ENCODE measurements at regions not wholly inside any gene's neighbourhood (a gene's known extent, or its start where the extent isn't known, plus 50 kb on each side); places are given as distances from the start of the nearest gene placed in this dataset.
"Not testable (repeated sequence)": the region's sequence is repeated elsewhere in the genome, so short reads cannot be mapped to it uniquely, and the experiment has no call there.

DNA sequence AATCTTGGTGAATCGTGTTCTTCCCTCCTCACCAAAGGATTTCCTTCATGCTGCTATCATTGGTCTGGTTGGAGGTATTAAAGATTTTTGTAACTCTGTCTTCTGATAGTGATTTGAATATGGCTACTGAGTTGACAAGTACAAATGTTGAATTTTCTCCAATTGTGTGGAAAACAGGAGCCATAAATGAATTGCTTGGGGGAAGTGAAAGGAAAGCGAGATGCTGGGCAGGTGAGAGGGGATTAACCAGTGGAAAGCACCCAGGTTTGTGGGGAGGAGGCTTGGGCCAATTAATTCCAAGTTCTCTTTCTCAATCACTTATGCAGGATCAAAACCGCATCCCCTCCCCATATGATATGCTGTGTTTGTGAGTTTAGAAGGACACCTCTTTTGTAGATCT lies 372.5 kb downstream of the IL20RB start:
- H3K36me3 ChIP-seq (ENCODE audit: insufficient read depth, low read length, poor library complexity, severe bottlenecking), result no peaks in the 10 kb centered on the region
- H3K4me3 ChIP-seq (ENCODE audit: low read depth, low read length, poor library complexity, severe bottlenecking), result no peak overlapping the region
- CTCF ChIA-PET, result no interaction called here
- DNase-seq (ENCODE audit: low spot score), result no peak
- TF ChIP-seq EZH2 (IDR thresholded peaks at IDR 0.05; ENCODE audit: borderline replicate concordance, low read depth, low read length, poor library complexity, severe bottlenecking) (no peak), CTCF (conservative IDR thresholded peaks at IDR 0.05; ENCODE audit: low read depth, low read length) (no peak)
- peaks cover 21% of the 10 kb centered on the region for H3K27me3 ChIP-seq (replicated peaks; ENCODE audit: insufficient read depth, low read depth, low read length, poor library complexity)
- POLR2A ChIA-PET (ENCODE audit: low non-redundant PET), result no interaction called here
- H3K9me3 ChIP-seq (ENCODE audit: low read depth, low read length, poor library complexity, severe bottlenecking), result no peaks in the 10 kb centered on the region
- BruUV-seq (replicated peaks), result no TSS peak
- no peak overlapping the region for H3K27ac ChIP-seq (ENCODE audit: low read depth, low read length, poor library complexity, severe bottlenecking)
- H3K4me1 ChIP-seq (ENCODE audit: insufficient read depth, low read length, poor library complexity, severe bottlenecking), result no peaks in the 10 kb centered on the region
- intact Hi-C loops (cut with micrococcal nuclease; ENCODE audit: unreplicated experiment), result no loop called here

GRCh38 chr3:137332297-137332696 lies 374.5 kb downstream of the IL20RB start:
- BruUV-seq (replicated peaks), result no TSS peak
- no peaks in the 10 kb centered on the region for H3K9me3 ChIP-seq (ENCODE audit: low read depth, low read length, poor library complexity, severe bottlenecking)
- no peaks in the 10 kb centered on the region for H3K4me1 ChIP-seq (ENCODE audit: insufficient read depth, low read length, poor library complexity, severe bottlenecking)
- H3K4me3 ChIP-seq (ENCODE audit: low read depth, low read length, poor library complexity, severe bottlenecking), result no peak overlapping the region
- no peak overlapping the region for H3K27ac ChIP-seq (ENCODE audit: low read depth, low read length, poor library complexity, severe bottlenecking)
- H3K27me3 ChIP-seq (replicated peaks; ENCODE audit: insufficient read depth, low read depth, low read length, poor library complexity), result peaks cover 21% of the 10 kb centered on the region
- POLR2A ChIA-PET (ENCODE audit: low non-redundant PET), result no interaction called here
- H3K36me3 ChIP-seq (ENCODE audit: insufficient read depth, low read length, poor library complexity, severe bottlenecking), result no peaks in the 10 kb centered on the region
- no peak for DNase-seq (ENCODE audit: low spot score)
- intact Hi-C loops (cut with micrococcal nuclease; ENCODE audit: unreplicated experiment), result no loop called here
- CTCF ChIA-PET, result no interaction called here
- TF ChIP-seq CTCF (conservative IDR thresholded peaks at IDR 0.05; ENCODE audit: low read depth, low read length) (no peak), EZH2 (IDR thresholded peaks at IDR 0.05; ENCODE audit: borderline replicate concordance, low read depth, low read length, poor library complexity, severe bottlenecking) (no peak)

GRCh38 chr3:137335478-137335877 lies 377.7 kb downstream of the IL20RB start:
- no peaks in the 10 kb centered on the region for H3K36me3 ChIP-seq (ENCODE audit: insufficient read depth, low read length, poor library complexity, severe bottlenecking)
- ChIA-PET POLR2A (ENCODE audit: low non-redundant PET) (no interaction called here), CTCF (no interaction called here)
- H3K9me3 ChIP-seq (ENCODE audit: low read depth, low read length, poor library complexity, severe bottlenecking), result peaks cover 3% of the 10 kb centered on the region
- intact Hi-C loops (cut with micrococcal nuclease; ENCODE audit: unreplicated experiment), result no loop called here
- BruUV-seq (replicated peaks), result no TSS peak
- H3K27me3 ChIP-seq (replicated peaks; ENCODE audit: insufficient read depth, low read depth, low read length, poor library complexity), result no peaks in the 10 kb centered on the region
- DNase-seq (ENCODE audit: low spot score), result no peak
- H3K4me1 ChIP-seq (ENCODE audit: insufficient read depth, low read length, poor library complexity, severe bottlenecking), result no peaks in the 10 kb centered on the region
- no peak for TF ChIP-seq EZH2 (IDR thresholded peaks at IDR 0.05; ENCODE audit: borderline replicate concordance, low read depth, low read length, poor library complexity, severe bottlenecking)
- no peak overlapping the region for H3K27ac ChIP-seq (ENCODE audit: low read depth, low read length, poor library complexity, severe bottlenecking)
- no peak overlapping the region for H3K4me3 ChIP-seq (ENCODE audit: low read depth, low read length, poor library complexity, severe bottlenecking)

GRCh38 chr3:137338400-137338799 lies 380.6 kb downstream of the IL20RB start:
- intact Hi-C loops (cut with micrococcal nuclease; ENCODE audit: unreplicated experiment); CTCF ChIA-PET; H3K4me3 ChIP-seq (ENCODE audit: low read depth, low read length, poor library complexity, severe bottlenecking); H3K27ac ChIP-seq (ENCODE audit: low read depth, low read length, poor library complexity, severe bottlenecking); DNase-seq (ENCODE audit: low spot score); H3K36me3 ChIP-seq (ENCODE audit: insufficient read depth, low read length, poor library complexity, severe bottlenecking); H3K4me1 ChIP-seq (ENCODE audit: insufficient read depth, low read length, poor library complexity, severe bottlenecking); POLR2A ChIA-PET (ENCODE audit: low non-redundant PET); H3K9me3 ChIP-seq (ENCODE audit: low read depth, low read length, poor library complexity, severe bottlenecking); BruUV-seq (replicated peaks); H3K27me3 ChIP-seq (replicated peaks; ENCODE audit: insufficient read depth, low read depth, low read length, poor library complexity): not testable (repeated sequence)

Data from A673 (cell line).